ENCODE measurements at regions not wholly inside any gene's neighbourhood (a gene's known extent, or its start where the extent isn't known, plus 50 kb on each side); places are given as distances from the start of the nearest gene placed in this dataset.

DNA sequence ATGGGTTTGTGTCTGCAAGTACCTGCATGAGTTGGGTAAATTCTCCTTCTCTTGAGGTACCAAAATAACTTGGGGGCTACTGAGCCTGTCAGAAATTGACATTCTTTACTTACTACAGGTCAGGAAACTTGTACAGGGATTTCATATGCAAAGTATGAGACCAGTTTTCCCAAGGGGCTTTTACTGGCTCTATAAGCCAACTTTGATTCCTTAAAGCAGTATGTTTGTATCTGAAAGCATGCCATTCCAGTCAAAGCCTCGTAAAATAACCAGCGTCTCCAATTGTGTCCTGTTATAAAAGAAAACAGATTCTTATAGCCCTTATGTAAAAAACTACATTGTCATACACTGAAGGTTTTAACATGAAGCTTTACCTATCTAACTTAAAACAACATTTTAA is 90.2 kb downstream of the ZNF467 start:
- TF ChIP-seq EZH2 (IDR thresholded peaks at IDR 0.05; ENCODE audit: borderline replicate concordance): no peak
- TF ChIP-seq, protein P1, sequence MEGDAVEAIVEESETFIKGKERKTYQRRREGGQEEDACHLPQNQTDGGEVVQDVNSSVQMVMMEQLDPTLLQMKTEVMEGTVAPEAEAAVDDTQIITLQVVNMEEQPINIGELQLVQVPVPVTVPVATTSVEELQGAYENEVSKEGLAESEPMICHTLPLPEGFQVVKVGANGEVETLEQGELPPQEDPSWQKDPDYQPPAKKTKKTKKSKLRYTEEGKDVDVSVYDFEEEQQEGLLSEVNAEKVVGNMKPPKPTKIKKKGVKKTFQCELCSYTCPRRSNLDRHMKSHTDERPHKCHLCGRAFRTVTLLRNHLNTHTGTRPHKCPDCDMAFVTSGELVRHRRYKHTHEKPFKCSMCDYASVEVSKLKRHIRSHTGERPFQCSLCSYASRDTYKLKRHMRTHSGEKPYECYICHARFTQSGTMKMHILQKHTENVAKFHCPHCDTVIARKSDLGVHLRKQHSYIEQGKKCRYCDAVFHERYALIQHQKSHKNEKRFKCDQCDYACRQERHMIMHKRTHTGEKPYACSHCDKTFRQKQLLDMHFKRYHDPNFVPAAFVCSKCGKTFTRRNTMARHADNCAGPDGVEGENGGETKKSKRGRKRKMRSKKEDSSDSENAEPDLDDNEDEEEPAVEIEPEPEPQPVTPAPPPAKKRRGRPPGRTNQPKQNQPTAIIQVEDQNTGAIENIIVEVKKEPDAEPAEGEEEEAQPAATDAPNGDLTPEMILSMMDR (IDR thresholded peaks at IDR 0.05; ENCODE audit: poor library complexity): no peak
